Heart left ventricle (tissue), 13 donors: ENCODE measurements at regions not wholly inside any gene's neighbourhood (a gene's known extent, or its start where the extent isn't known, plus 50 kb on each side); places are given as distances from the start of the nearest gene placed in this dataset.
"Not testable (repeated sequence)": the region's sequence is repeated elsewhere in the genome, so short reads cannot be mapped to it uniquely, and the experiment has no call there.

Experiments
- CTCF ChIP-seq, 12 donors: fragments of 200-600 bp; sonication (generic) in 4 of 12; IDR thresholded peaks; one replicate each; pipeline versions ENCODE4 v1.5.0 to v1.8.0; 2018 to 2022; ENCODE audit warnings: antibody characterized with exemption in 12 of 12, mild to moderate bottlenecking in 5 of 12
- POLR2A ChIP-seq, 2 donors: fragments of 450-650 bp; IDR thresholded peaks; one replicate each; pipeline ENCODE4 v1.6.1; 2017; ENCODE audit warnings: antibody characterized with exemption in 2 of 2, mild to moderate bottlenecking in 2 of 2, moderate library complexity in 2 of 2
- donor health status: ischemic (EF 13 %, LVEDD 7.1; RV severe dilation, severe dysfunction).
- donor health status: DM: no; HTN: yes; CAD: no.
- donor health status: DM: no; HTN: no; CAD: no.
- donor health status: ischemic (EF 25% LVEDD 6.9; RV normal size, moderate dysfunction).
- donor health status: ischemic (EF 25% LVEDD 5.7; RV mildly dilated, moderate dysfunction).
- donor health status: ischemic (EF 35%, LVEDD 5.7; RV mildly dilated, moderate dysfunction).
- donor health status: nonischemic (EF 11% LVEDD 7.7; RV severe dilation, severe dysfunction).
- donor health status: DM: yes; HTN: yes; CAD: no.
- donor health status: PGD.
- donor health status: ischemic (EF 29% LVEDD 5.4; RV normal size, mild dysfunction).
- donor health status: nonischemic (EF 23%, LVEDD 6.1; RV moderate dilation, normal function).

GRCh38 chrY:3088149-3088548 is 153.0 kb downstream of the ZFY start:
- not testable (repeated sequence) for TF ChIP-seq CTCF, POLR2A (IDR thresholded peaks at IDR 0.05)
